GM18909 (cell line): ENCODE measurements at regions not wholly inside any gene's neighbourhood (a gene's known extent, or its start where the extent isn't known, plus 50 kb on each side); places are given as distances from the start of the nearest gene placed in this dataset.
"Not testable (repeated sequence)": the region's sequence is repeated elsewhere in the genome, so short reads cannot be mapped to it uniquely, and the experiment has no call there.

Source experiments
- ATAC-seq: cut with Tn5 transposase; IDR thresholded peaks from one replicate; pipeline ENCODE4 v1.9.1; 2021; ENCODE audit warnings: mild to moderate bottlenecking; ENCODE audit not compliant: unreplicated experiment, poor library complexity

DNA sequence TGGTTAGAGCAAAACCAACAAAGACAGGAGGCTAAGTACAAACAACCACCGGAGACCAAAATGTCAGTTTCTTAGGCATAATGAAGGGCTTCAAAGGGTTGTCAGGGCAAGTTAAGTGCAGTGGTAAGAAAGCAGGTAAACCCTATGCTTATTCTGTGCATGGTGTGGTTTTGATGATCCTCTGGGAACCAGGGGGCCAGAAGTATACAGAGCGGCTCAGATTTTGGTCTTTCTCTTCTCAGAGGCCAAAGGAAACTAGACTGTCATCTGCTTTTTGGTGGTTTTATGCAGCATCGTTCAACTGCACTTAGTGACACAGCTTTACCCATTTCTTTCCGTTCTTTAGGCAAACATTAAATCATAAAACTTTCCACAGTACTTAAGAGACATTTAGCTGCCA lies 332.7 kb upstream of the CELF2 start:
- ATAC-seq = no peak

DNA sequence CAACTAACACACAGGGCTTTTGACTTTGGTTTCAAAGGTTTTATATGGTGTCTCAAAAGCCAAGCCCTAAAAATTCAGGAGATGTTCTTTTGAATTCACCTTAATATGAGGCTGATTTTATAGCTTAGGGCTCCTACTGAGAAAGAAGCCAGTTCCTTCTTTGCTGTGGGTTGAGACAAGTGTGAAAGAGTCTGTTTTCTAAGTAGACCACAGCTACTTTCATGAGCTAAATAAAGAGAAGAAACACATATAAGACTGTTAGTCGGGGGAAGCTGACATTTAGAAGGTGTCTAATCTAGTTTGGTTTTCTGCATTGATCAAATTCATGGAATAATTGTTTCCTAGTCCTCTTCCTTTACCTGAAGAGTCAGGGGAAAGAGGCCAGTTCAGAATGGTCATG lies 332.1 kb upstream of the CELF2 start:
- no peak for ATAC-seq

DNA sequence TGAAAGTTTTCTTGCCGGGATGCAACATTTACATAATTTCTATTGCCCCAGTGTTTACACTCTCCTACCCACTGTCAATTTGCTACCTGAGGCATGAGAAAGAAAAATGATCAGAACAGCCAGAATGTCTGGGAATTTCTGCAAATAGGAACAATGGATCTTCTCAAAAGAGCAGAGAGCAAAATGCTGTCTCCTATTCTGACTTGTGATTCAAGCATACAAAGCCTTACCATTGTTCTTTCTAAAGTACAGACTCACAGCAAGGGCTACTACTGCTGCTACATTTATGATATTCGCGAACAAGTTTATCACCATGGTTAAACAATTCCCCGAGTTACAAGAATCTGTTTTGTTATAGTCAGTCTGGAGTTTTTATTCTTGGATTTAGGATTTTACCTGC lies 329.9 kb upstream of the CELF2 start:
- no peak for ATAC-seq

DNA sequence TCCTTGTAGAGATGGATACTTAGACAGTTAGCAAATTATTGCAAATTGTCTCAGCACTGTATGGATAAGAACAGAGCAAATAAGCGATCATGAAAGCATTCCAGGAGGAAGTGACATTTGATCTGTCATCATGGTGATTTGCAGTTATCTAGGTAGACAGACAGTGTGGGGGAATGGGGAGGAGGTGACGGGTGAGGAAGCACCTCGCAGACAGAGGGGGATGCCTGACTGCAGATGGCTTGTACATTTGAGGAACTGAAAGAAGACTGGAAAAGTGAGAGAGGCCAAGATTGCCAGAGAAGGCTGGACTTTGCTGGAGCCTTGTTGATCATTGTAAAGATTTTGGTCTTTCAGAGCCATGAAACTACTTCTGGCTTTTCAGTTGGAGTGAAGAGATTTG lies 318.2 kb upstream of the CELF2 start:
- ATAC-seq = no peak

DNA sequence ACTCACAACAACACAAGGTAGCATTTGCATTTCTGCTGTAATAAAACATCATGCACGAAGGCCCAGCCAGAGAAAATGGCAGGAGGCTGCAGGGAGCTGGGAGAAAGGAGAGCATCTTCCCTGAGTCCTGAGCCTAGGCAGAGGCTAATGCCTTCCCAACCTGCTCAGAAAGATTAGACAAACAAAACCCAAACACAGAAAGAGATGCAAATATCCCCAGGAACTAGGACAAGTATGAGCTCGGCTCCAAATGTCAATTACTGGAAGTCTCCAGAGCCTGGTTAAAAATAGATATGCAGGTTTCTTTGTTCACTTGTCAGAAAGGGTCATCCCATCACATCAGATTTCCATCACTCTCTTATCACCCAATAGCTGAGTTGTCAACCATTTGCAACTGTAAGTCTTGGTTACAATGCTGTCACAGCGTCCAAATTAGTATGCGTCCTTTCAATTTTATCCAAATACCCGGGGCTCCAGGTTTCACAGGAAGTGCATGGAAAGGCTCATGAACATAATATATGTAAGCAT lies 316.5 kb upstream of the CELF2 start:
- no peak for ATAC-seq

DNA sequence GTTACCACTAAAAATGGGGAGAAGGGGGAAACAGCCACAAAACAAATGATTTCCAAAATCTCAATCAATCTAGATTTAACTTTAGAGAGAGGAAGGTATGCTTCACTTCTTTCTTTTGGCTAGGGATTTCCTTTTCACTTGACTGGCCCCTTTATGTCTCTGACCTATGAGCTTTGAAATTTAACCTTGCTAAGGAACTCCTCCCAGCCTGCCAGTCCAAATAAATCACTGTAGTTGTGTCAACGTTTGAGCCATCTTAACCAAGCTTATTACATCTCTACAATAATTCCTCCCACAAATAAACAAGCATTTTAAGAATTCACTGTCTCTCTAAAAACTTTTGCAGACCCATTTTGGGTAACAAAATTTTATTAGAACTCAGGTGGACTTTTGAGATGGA lies 315.5 kb upstream of the CELF2 start:
- no peak for ATAC-seq

DNA sequence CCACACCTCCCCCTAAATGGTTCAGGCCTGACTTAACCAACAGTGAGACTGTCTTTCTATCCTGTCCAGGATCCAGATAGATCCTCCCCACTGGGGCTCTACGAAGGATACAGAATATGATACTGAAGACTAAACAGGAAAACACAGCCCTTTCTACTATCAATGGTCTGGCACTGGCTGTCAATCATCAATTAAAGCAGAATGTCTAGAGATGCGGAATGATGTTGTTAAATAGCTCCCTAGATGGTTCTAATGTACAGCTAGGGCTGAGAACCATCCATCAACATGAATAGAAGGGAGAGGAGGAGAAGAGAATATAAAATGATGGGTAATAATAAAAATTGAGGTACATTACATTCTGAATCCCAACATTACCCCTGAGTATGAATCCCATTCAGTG lies 314.3 kb upstream of the CELF2 start:
- ATAC-seq = no peak

DNA sequence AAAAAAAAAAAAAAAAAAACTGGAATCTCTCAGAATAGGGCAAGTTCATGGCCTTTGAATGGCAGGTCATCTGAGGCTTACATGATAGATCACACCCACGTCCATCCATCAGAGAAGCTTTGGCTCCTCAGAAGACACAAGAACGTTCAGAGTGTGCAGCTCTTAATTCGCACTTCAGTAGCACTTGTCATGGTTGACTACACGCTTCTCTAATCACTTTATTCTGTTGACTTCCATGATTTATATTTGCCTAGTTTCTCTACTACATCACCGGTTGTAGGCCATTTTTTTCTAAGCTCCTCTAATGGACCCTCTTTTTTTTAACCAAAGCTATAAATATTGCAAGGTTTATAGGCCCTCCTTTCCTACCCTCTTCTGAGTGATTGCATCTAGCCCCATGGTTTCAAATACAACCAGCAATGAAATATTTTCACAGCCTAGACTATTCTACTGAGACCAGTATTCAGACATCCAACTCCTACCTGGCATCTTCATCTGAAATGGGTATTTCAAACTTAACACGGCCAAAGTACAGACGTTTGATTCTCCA lies 305.4 kb upstream of the CELF2 start:
- no peak for ATAC-seq

DNA sequence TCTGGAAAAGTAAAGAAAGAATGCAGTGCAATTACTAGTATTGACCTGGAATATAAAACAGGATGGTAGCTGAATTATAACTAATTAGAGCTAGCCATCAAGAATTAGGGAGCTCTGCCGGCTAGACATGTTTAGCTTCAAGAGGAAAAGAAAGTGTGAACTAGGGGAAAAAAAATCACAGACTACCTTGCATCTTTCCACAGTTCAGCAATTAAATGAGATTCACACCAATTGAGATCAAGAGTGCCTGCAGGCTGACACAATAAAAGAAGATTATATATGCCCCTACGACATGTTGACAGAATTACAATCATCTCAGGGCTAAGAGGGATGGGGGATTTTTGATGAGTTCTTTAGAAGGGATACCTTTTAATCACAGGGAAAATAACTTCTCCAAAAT lies 303.3 kb upstream of the CELF2 start:
- no peak for ATAC-seq

DNA sequence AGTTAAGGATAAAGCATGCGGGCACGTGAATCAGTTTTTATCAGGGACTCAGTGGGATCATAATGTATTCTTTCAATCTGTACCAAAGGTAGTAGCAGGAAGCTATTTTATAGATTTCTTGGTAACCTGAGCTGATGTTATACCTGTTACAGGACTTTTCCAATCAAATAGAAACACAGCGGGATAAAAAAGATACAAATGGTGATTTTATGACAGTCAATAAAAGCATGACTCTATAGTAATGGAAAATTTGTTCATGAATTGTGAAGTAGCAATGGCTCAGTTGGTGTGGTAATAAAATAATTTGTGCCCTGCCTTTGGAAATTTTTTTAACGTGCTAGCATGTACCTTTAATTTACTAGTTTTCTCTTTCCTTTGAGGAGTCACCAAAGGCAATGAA lies 300.7 kb upstream of the CELF2 start:
- no peak for ATAC-seq

DNA sequence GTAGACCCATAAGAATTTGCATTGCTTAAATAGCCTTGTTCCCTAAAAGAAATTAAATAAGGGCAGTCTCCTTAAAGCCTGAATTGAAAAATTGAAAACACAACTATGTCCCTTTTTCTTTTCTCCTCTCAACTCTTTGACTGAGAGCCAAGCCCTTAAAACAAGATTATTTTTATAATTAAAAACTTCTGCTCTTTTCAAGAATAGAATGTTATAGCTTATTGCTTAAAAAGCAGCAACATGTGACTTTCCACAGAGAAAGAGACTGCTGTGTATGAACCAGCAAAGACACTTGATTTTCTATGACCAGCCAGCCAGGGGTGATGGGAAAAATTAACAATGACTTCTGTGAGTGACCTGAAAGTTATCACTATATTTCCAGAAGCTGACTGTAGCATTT lies 295.2 kb upstream of the CELF2 start:
- ATAC-seq = no peak

DNA sequence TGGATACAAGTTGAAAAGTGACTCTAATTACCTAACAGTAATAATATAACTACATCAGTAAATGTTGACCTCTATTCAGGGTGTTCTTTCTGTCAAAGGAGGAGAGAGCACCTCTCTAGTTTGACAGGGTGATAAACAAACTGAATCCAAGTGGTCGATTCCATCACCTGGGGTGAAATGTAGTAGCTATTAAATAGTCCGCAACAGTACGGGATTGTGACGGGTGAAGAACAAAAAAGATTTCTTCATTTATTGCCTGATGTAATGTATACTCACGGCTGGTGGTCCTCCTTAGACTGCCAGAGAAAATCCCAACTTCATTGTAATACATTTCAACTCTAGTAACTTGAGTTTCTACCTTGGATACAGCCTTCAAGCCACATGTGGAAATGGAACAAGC lies 292.5 kb upstream of the CELF2 start:
- ATAC-seq = no peak

DNA sequence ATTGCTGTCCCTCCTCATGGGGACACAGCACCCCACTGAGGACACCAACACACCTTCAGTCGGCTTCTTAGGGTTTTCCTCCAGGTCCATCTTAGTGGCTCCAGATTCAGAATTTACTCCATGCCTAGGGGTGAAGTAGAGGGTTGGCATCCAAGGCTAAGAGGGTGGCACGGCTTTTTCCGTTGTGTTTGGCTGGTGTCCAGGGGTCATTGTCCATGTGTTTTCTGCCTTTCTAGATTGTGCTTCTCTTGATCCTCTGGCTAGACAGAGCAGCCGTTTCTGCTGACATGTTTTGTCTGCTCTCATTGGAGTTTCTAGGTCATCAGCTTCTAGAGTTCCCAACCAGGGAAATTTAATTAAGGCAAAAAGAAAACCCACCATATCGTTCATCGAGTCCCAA lies 291.6 kb upstream of the CELF2 start:
- no peak for ATAC-seq

DNA sequence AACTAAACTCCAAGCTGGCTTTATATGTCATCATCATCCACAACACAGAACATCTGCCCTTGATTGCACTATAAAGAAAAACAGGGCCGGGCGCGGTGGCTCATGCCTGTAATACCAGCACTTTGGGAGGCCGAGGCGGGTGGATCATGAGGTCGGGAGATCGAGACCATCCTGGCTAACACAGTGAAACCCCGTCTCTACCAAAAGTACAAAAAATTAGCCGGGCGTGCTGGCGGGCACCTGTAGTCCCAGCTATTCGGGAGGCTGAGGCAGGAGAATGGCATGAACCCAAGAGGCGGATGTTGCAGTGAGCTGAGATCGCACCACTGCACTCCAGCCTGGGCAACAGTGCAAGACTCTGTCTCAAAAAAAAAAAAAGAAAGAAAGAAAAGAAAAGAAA lies 290.3 kb upstream of the CELF2 start:
- not testable (repeated sequence) for ATAC-seq

DNA sequence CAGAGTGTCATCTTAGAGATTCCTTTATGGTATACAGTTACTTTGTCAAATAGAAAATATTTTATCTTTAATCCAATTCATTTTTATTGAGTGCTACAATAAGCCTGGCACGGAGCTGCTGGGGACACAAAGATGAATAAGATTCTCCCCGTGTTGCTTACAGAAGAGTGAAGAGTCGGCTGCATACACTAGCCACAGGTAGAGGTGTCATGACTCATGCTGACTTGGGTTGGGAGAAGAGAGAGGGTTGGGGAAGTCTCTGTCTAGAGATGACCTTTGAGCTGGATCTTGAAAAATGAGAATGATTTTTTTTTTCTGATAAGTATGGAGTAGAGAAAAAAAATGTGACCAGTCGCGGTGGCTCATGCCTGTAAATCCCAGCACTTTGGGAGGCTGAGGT lies 289.9 kb upstream of the CELF2 start:
- ATAC-seq = no peak

DNA sequence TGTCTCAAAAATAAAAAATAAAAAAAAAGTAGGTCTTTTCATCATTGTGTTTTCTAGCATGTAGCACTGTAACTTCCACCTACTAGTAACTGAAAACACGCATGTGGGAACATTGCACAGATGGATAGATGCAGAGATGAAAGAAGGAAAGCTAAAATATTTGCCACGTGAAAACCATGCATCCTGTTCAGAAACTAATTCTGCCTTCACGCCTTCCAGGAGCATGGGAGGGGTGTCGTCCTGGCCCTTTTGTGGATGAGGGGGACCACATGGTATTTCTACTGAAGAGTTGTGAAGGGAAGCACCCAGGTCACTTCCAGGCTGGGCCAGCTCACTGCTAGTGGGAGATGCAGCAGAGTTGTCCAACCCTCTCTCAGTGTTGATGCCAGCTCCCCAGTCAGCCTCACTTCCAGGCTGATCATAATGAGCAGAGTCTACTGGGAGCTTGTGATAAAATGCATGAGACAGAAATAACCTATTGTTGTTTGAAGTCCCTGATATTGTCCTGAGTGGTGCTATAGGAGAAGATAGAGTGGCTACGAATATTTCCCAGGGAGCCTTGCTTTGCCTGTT lies 287.1 kb upstream of the CELF2 start:
- no peak for ATAC-seq

DNA sequence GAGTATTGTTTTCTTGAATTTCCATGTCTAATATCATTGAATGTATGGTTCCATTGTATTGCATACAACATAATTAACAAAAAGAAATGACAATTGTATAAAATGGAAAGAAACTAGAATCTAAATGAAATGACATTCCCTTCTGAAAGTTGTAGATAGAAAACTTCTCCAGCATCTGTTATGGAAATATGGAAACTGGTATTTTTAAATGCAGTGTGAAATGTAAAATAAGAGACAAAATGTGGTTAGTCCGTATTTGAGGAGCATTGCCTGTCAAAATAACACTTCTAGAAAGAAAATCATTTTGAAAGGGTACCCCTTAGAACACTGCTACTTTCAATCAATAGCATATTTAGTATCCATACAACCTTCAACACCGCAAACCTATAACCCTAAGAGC lies 286.3 kb upstream of the CELF2 start:
- ATAC-seq = no peak

DNA sequence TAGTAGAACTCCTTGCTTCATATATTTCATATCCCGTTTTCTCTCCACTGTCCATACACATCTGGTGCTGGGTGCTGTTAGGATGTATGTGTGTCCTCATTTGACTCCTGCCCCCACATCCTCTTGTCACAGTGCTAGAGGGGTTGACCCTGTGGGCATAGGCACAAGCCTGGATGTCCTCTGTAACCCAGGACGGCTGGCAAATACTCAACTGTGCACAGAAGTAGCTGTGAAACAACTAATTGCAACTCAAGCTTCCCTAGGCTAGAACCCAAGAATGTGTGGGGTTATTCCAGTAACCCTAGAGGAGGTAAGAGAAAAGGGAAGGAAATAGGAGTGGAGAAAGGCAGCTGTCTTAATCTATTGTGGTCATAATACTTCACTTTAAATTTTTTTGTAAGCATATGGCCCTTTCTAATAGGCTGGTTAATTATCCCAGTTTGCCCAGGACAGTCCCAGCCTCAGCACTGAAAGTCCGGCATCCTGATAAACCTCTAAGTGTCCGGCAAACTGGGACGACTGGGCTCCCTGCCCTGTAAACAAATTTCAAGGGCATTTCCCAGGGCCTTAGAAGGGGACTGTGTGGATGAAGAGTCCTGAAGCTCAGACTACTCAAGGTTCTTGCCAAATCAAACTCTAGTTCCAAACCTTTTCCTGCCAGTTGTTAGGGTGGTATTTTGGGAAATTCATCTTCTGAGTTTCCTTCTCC lies 283.2 kb upstream of the CELF2 start:
- ATAC-seq = no peak

DNA sequence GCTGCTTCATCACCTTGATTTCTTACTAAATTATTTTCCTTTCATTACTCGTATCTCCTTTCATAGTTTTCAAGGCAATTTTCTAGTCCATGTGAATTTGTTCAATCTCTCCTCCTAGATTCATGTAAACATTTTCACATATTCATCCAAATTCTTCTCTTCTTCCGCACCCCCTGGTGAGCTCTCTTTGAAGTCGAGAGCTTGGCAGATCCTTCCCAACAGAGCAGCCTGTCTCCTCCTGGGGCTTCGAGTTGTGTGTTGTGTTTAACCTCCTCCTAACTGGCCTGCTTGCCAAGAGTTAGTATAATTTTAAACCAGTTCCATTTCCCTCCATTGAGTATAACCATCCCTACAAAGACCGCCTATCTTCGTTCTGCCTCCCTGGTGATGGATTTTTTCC lies 272.4 kb upstream of the CELF2 start:
- ATAC-seq = no peak

DNA sequence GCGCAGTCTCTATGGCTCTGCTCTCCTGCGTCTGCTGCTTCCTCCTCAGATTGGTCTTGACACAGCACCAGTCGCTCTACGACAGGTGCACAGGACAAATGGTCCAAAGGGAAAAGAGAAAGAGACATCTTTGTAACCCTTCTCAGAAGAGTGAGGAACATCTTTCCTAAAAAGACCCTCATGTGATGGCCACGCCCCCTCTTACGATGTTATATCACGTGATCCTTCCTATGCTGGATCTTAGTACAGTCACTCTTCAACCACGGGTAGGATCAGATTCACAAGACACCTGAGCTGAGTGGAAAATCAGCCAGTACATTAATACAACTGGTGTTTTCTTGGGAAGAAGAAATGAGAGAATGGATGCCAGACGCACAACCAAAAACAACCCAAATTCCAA lies 262.2 kb upstream of the CELF2 start:
- no peak for ATAC-seq

DNA sequence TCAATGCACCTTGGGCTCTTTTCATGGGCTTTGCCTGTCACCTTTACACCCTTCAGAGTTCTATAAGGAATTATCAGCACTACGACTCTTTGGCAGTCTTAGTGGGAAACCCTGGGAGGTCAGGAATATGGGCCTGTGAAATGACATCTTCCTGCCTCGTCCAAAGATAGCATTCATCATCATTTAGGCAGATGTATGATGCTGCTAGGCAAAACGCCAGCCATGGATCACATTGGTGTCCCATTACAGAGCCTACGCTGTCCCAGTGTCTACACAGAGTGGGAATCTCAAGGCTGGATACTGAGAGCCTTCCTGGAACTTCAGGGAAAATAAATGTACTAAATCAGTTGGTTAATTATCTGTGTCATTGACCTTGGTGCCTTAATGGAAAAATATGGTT lies 259.4 kb upstream of the CELF2 start:
- ATAC-seq = no peak

DNA sequence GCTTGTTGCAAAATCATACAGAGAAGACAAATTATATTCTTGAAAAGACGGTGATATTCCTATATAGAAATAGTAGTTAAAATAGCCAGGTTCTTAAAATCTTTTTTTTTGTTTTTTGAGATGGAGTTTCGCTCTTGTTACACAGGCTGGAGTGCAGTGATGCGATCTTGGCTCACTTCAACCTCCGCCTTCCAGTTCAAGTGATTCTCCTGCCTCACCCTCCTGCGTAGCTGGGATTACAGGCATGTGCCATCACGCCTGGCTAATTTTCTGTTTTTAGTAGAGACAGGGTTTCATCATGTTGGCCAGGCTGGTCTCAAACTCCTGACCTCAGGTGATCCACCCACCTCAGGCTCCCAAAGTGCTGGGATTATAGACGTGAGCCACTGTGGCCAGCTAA lies 257.9 kb upstream of the CELF2 start:
- not testable (repeated sequence) for ATAC-seq
